Stimulated activated CD8-positive, alpha-beta memory T cell treated with anti-CD3 and anti-CD28 coated beads, Interleukin-15, amount 100 ng/mL, for 24 hours (primary cell): ENCODE measurements at regions not wholly inside any gene's neighbourhood (a gene's known extent, or its start where the extent isn't known, plus 50 kb on each side); places are given as distances from the start of the nearest gene placed in this dataset.

ENCODE experiments used
- DNase-seq: peaks from one replicate; pipeline ENCODE4 v3.0.0-alpha.2; 2020; ENCODE audit warnings: low read depth

GRCh38 chr6:4191271-4191721, 55.9 kb upstream of the ECI2 start:
- no peak for DNase-seq

DNA sequence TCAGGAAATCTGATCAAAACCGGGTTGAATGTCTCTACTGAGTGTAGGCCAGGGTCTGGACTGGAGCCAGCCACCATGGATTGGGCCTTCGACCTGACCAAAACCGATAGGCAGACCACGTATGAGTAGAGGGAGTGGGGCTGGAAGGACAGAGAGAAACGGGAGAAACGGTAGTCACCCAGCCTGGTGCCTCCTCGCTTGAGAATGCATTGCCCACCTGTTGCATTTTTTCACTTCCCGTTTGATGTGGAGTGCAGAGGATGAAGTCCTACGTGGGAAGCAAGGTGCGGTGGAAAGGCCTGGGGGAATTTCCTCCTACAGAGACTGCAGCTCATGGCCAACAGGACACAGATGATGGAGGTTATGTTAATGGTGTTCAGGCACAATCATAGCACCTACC, 53.9 kb upstream of the ECI2 start:
- no peak for DNase-seq

DNA sequence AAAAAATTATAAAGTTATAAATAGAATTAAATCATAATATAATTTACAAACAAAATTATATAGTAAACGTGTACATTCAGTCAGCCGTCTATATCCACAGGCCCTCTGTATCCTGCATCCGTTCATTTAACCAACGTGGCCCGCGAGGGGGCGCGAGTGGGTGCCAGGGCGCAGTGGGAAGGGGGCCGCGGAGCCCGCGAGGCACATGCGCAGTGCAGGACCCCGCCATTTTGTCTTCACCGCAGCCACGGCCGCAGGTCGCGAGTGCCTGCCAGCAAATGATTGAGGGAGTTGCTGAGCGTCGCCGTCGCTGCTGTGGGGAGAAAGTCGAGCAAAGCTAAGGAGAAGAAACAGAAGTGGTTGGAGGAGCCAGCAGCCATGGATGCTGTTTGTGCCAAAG, 53.4 kb upstream of the ECI2 start:
- DNase-seq = no peak

GRCh38 chr6:4187480-4187879, 52.1 kb upstream of the ECI2 start:
- no peak for DNase-seq

DNA sequence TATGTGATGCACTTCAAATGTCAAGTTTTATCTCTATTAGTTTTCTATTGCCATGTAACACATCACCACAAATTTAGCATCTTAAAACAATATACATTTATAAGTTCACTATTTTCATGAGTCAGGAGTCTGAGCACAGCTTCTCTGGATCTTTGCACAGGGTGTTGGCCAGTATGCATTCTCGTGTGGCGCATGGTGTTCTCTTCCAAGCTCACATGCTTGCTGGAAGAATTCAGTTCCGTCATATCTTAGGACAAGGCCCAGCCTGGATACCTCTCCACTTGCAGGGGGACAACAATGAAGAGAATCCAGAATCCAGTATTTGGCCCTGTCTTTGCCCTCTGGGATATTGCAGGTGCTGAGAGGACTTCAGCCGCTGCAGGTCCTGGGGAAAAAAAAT, 51.0 kb upstream of the ECI2 start:
- no peak for DNase-seq

GRCh38 chr6:4185846-4186245, 50.5 kb upstream of the ECI2 start:
- no peak for DNase-seq

DNA sequence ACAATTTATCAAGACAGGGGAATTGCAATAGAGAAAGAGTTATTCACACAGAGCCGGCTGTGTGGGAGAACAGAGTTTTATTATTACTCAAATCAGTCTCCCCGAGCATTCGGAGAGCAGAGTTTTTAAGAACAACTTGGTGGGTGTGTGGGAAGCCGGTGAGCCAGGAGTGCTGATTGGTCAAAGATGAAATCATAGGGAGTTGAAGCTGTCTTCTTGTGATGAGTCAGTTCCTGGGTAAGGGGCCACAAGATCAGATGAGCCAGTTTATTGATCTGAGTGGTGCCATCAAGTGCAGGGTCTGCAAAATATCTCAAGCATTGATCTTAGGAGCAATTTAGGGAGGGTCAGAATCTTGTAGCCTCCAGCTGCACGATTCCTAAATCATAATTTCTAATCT, 50.0 kb upstream of the ECI2 start:
- DNase-seq = no peak
